Hepatocyte (in vitro differentiated cells): ENCODE measurements at regions not wholly inside any gene's neighbourhood (a gene's known extent, or its start where the extent isn't known, plus 50 kb on each side); places are given as distances from the start of the nearest gene placed in this dataset.

Source experiments
- DNase-seq: peaks from one replicate; pipeline ENCODE4 v3.0.0-alpha.2; 2016; ENCODE audit warnings: low spot score
- H2AFZ ChIP-seq: fragments of 200-600 bp; sonication (generic); 2 replicates; pipeline ENCODE4 v1.6.0; 2016; ENCODE audit warnings: antibody characterized with exemption, mild to moderate bottlenecking
- H3K27ac ChIP-seq: fragments of 200-600 bp; sonication (generic); 2 replicates; pipeline ENCODE4 v1.5.1; 2016; ENCODE audit warnings: mild to moderate bottlenecking
- H3K27me3 ChIP-seq: fragments of 200-600 bp; sonication (generic); 2 replicates; pipeline ENCODE4 v1.6.1; 2016
- H3K36me3 ChIP-seq: fragments of 200-600 bp; sonication (generic); replicated peaks from 2 replicates; pipeline ENCODE4 v1.5.1; 2016; ENCODE audit warnings: low read depth; ENCODE audit not compliant: insufficient read depth
- H3K4me1 ChIP-seq: fragments of 200-600 bp; sonication (generic); 2 replicates; pipeline ENCODE4 v1.5.1; 2016; ENCODE audit warnings: mild to moderate bottlenecking, moderate library complexity; ENCODE audit not compliant: insufficient read depth
- H3K4me2 ChIP-seq: fragments of 200-600 bp; sonication (generic); 2 replicates; pipeline ENCODE4 v1.6.0; 2016
- H3K4me3 ChIP-seq: fragments of 200-600 bp; sonication (generic); 2 replicates; pipeline ENCODE4 v1.5.1; 2016; ENCODE audit warnings: mild to moderate bottlenecking
- H3K79me2 ChIP-seq: fragments of 200-600 bp; sonication (generic); 2 replicates; pipeline ENCODE4 v1.6.0; 2017; ENCODE audit warnings: mild to moderate bottlenecking
- H3K9me2 ChIP-seq: fragments of 200-600 bp; sonication (generic); replicated peaks from 2 replicates; pipeline ENCODE4 v1.6.0; 2017; ENCODE audit warnings: mild to moderate bottlenecking; ENCODE audit not compliant: insufficient read depth
- H3K9me3 ChIP-seq: fragments of 200-600 bp; sonication (generic); 2 replicates; pipeline ENCODE4 v1.5.1; 2016; ENCODE audit warnings: low read depth, mild to moderate bottlenecking
- H4K20me1 ChIP-seq: fragments of 200-600 bp; sonication (generic); 2 replicates; pipeline ENCODE4 v1.6.0; 2016; ENCODE audit warnings: mild to moderate bottlenecking; ENCODE audit not compliant: insufficient read depth, poor library complexity, severe bottlenecking
- EZH2 ChIP-seq: fragments of 200-600 bp; sonication (generic); IDR thresholded peaks from 2 replicates; pipeline ENCODE4 v1.6.1; 2016; ENCODE audit warnings: antibody characterized with exemption, mild to moderate bottlenecking, borderline replicate concordance
- EZH2phosphoT487 ChIP-seq: fragments of 200-600 bp; sonication (generic); IDR thresholded peaks from one replicate; pipeline ENCODE4 v1.6.1; 2018; ENCODE audit warnings: antibody characterized with exemption, mild to moderate bottlenecking, low read depth, moderate library complexity; ENCODE audit not compliant: unreplicated experiment, severe bottlenecking
- WGBS: methylation state at CpG from one replicate; pipeline ENCODE4 v1.1.6; 2016; ENCODE audit warnings: low lambda C conversion rate; ENCODE audit errors: missing lambda C conversion rate; 5-methylcytosine and 5-hydroxymethylcytosine counted together
- TF ChIP-seq, protein P1 (sequence below): fragments of 200-600 bp; sonication (generic); IDR thresholded peaks from 2 replicates; pipeline ENCODE4 v1.5.1; 2016; ENCODE audit warnings: antibody characterized with exemption, mild to moderate bottlenecking; ENCODE audit not compliant: poor library complexity

- 95% methylated on average over 6 of the region's 6 CpGs for WGBS
- Histone ChIP-seq H3K4me2 (no peak overlapping the region), H3K27me3 (no peaks in the 10 kb centered on the region), H4K20me1 (no peaks in the 10 kb centered on the region), H3K4me1 (no peaks in the 10 kb centered on the region), H3K36me3 (no peaks in the 10 kb centered on the region), H3K27ac (no peak overlapping the region), H3K9me3 (no peaks in the 10 kb centered on the region), H3K79me2 (no peaks in the 10 kb centered on the region), H3K9me2 (no peaks in the 10 kb centered on the region), H3K4me3 (no peak overlapping the region), H2AFZ (no peak overlapping the region)
- TF ChIP-seq, protein P1, sequence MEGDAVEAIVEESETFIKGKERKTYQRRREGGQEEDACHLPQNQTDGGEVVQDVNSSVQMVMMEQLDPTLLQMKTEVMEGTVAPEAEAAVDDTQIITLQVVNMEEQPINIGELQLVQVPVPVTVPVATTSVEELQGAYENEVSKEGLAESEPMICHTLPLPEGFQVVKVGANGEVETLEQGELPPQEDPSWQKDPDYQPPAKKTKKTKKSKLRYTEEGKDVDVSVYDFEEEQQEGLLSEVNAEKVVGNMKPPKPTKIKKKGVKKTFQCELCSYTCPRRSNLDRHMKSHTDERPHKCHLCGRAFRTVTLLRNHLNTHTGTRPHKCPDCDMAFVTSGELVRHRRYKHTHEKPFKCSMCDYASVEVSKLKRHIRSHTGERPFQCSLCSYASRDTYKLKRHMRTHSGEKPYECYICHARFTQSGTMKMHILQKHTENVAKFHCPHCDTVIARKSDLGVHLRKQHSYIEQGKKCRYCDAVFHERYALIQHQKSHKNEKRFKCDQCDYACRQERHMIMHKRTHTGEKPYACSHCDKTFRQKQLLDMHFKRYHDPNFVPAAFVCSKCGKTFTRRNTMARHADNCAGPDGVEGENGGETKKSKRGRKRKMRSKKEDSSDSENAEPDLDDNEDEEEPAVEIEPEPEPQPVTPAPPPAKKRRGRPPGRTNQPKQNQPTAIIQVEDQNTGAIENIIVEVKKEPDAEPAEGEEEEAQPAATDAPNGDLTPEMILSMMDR: no peak
- TF ChIP-seq EZH2 (no peak), EZH2phosphoT487 (no peak)
- DNase-seq: no peak
These were observed 96.4 kb upstream of the CACNA2D1 start for GRCh38 chr7:82539969-82540368.

GRCh38 chr7:82534684-82535083 lies 91.1 kb upstream of the CACNA2D1 start:
- no peaks in the 10 kb centered on the region for H3K36me3 ChIP-seq
- H3K27ac ChIP-seq: no peak overlapping the region
- H3K9me3 ChIP-seq: no peaks in the 10 kb centered on the region
- H3K27me3 ChIP-seq: no peaks in the 10 kb centered on the region
- no peak overlapping the region for H3K4me2 ChIP-seq
- no peaks in the 10 kb centered on the region for H3K79me2 ChIP-seq
- WGBS: 95% methylated on average over 1 of the region's 1 CpG
- no peaks in the 10 kb centered on the region for H3K4me1 ChIP-seq
- H2AFZ ChIP-seq: no peak overlapping the region
- TF ChIP-seq, protein P1: no peak
- no peak for TF ChIP-seq EZH2phosphoT487
- no peak for TF ChIP-seq EZH2
- no peak overlapping the region for H3K4me3 ChIP-seq
- peak; percentile 6 for DNase-seq
- H3K9me2 ChIP-seq: no peaks in the 10 kb centered on the region
- no peaks in the 10 kb centered on the region for H4K20me1 ChIP-seq

- 44% methylated on average over 5 of the region's 5 CpGs for WGBS
- Histone ChIP-seq H3K4me2 (no peak overlapping the region), H3K9me3 (no peaks in the 10 kb centered on the region), H3K4me3 (no peak overlapping the region), H2AFZ (no peak overlapping the region), H4K20me1 (no peaks in the 10 kb centered on the region), H3K27me3 (no peaks in the 10 kb centered on the region), H3K79me2 (no peaks in the 10 kb centered on the region), H3K36me3 (no peaks in the 10 kb centered on the region), H3K9me2 (no peaks in the 10 kb centered on the region), H3K27ac (no peak overlapping the region), H3K4me1 (no peaks in the 10 kb centered on the region)
- DNase-seq: no peak
- TF ChIP-seq EZH2phosphoT487 (no peak), EZH2 (no peak)
- TF ChIP-seq, protein P1: no peak
These were observed 86.8 kb upstream of the CACNA2D1 start for GRCh38 chr7:82530361-82530760.
